ENCODE measurements at regions not wholly inside any gene's neighbourhood (a gene's known extent, or its start where the extent isn't known, plus 50 kb on each side); places are given as distances from the start of the nearest gene placed in this dataset.
A peak's percentile ranks its signal among the peaks of the same experiment; 100 is the strongest.
"Not testable (repeated sequence)": the region's sequence is repeated elsewhere in the genome, so short reads cannot be mapped to it uniquely, and the experiment has no call there.

GRCh38 chr12:19675361-19675760, 236.1 kb downstream of the AEBP2 start:
- Histone ChIP-seq H4K20me1 (ENCODE audit: insufficient read depth, low read length) (no peaks in the 10 kb centered on the region), H3K27ac (ENCODE audit: low read length) (no peak overlapping the region), H3K27me3 (ENCODE audit: low read depth, low read length) (no peaks in the 10 kb centered on the region), H3K4me2 (ENCODE audit: low read length) (peak overlapping the region; percentile 27), H3K9ac (ENCODE audit: low read length) (no peak overlapping the region), H2AFZ (ENCODE audit: low read depth, low read length) (no peak overlapping the region), H3K4me3 (ENCODE audit: low read length) (no peak overlapping the region), H3K36me3 (replicated peaks; ENCODE audit: low read depth, low read length) (no peaks in the 10 kb centered on the region), H3K79me2 (ENCODE audit: low read length) (no peaks in the 10 kb centered on the region), H3K4me1 (ENCODE audit: low read length) (peaks cover 12% of the 10 kb centered on the region), H3K9me3 (ENCODE audit: insufficient read depth, low read length) (no peaks in the 10 kb centered on the region)
- no peak for TF ChIP-seq EZH2phosphoT487 (IDR thresholded peaks at IDR 0.05; ENCODE audit: low read depth)
- TF ChIP-seq CTCF (IDR thresholded peaks at IDR 0.05; ENCODE audit: low read depth, low read length): no peak

GRCh38 chr12:19678501-19678900, 239.2 kb downstream of the AEBP2 start:
- H3K4me3 ChIP-seq (ENCODE audit: low read length); H3K9me3 ChIP-seq (ENCODE audit: insufficient read depth, low read length); H3K79me2 ChIP-seq (ENCODE audit: low read length); H2AFZ ChIP-seq (ENCODE audit: low read depth, low read length); H3K9ac ChIP-seq (ENCODE audit: low read length); H3K4me2 ChIP-seq (ENCODE audit: low read length); H3K36me3 ChIP-seq (replicated peaks; ENCODE audit: low read depth, low read length); H3K27ac ChIP-seq (ENCODE audit: low read length); H3K27me3 ChIP-seq (ENCODE audit: low read depth, low read length); H4K20me1 ChIP-seq (ENCODE audit: insufficient read depth, low read length); H3K4me1 ChIP-seq (ENCODE audit: low read length): not testable (repeated sequence)

- Histone ChIP-seq H4K20me1 (ENCODE audit: insufficient read depth, low read length) (no peaks in the 10 kb centered on the region), H3K4me1 (ENCODE audit: low read length) (no peaks in the 10 kb centered on the region), H3K27me3 (ENCODE audit: low read depth, low read length) (no peaks in the 10 kb centered on the region), H3K79me2 (ENCODE audit: low read length) (no peaks in the 10 kb centered on the region), H3K4me3 (ENCODE audit: low read length) (no peak overlapping the region), H2AFZ (ENCODE audit: low read depth, low read length) (no peak overlapping the region), H3K9ac (ENCODE audit: low read length) (no peak overlapping the region), H3K9me3 (ENCODE audit: insufficient read depth, low read length) (no peaks in the 10 kb centered on the region), H3K27ac (ENCODE audit: low read length) (no peak overlapping the region), H3K36me3 (replicated peaks; ENCODE audit: low read depth, low read length) (no peaks in the 10 kb centered on the region), H3K4me2 (ENCODE audit: low read length) (no peak overlapping the region)
- no peak for TF ChIP-seq EZH2phosphoT487 (IDR thresholded peaks at IDR 0.05; ENCODE audit: low read depth)
Measured at GRCh38 chr12:19681007-19681406, 241.7 kb downstream of the AEBP2 start.

GRCh38 chr12:19683178-19683927, 244.1 kb downstream of the AEBP2 start:
- Histone ChIP-seq H3K79me2 (ENCODE audit: low read length) (no peaks in the 10 kb centered on the region), H3K4me3 (ENCODE audit: low read length) (no peak overlapping the region), H3K36me3 (replicated peaks; ENCODE audit: low read depth, low read length) (no peaks in the 10 kb centered on the region), H3K4me1 (ENCODE audit: low read length) (no peaks in the 10 kb centered on the region), H2AFZ (ENCODE audit: low read depth, low read length) (no peak overlapping the region), H3K27ac (ENCODE audit: low read length) (no peak overlapping the region), H3K9me3 (ENCODE audit: insufficient read depth, low read length) (no peaks in the 10 kb centered on the region), H4K20me1 (ENCODE audit: insufficient read depth, low read length) (no peaks in the 10 kb centered on the region), H3K9ac (ENCODE audit: low read length) (no peak overlapping the region), H3K4me2 (ENCODE audit: low read length) (no peak overlapping the region), H3K27me3 (ENCODE audit: low read depth, low read length) (no peaks in the 10 kb centered on the region)
- TF ChIP-seq EZH2phosphoT487 (IDR thresholded peaks at IDR 0.05; ENCODE audit: low read depth) (no peak), CTCF (IDR thresholded peaks at IDR 0.05; ENCODE audit: low read depth, low read length) (no peak)

GRCh38 chr12:19687371-19687770, 248.1 kb downstream of the AEBP2 start:
- TF ChIP-seq CTCF (IDR thresholded peaks at IDR 0.05; ENCODE audit: low read depth, low read length) (no peak), EZH2phosphoT487 (IDR thresholded peaks at IDR 0.05; ENCODE audit: low read depth) (no peak)
- no peaks in the 10 kb centered on the region for H3K9me3 ChIP-seq (ENCODE audit: insufficient read depth, low read length)
- H3K4me2 ChIP-seq (ENCODE audit: low read length): no peak overlapping the region
- H3K27me3 ChIP-seq (ENCODE audit: low read depth, low read length): no peaks in the 10 kb centered on the region
- no peaks in the 10 kb centered on the region for H3K36me3 ChIP-seq (replicated peaks; ENCODE audit: low read depth, low read length)
- no peak overlapping the region for H2AFZ ChIP-seq (ENCODE audit: low read depth, low read length)
- H3K79me2 ChIP-seq (ENCODE audit: low read length): no peaks in the 10 kb centered on the region
- no peaks in the 10 kb centered on the region for H3K4me1 ChIP-seq (ENCODE audit: low read length)
- no peak overlapping the region for H3K27ac ChIP-seq (ENCODE audit: low read length)
- no peak overlapping the region for H3K4me3 ChIP-seq (ENCODE audit: low read length)
- H3K9ac ChIP-seq (ENCODE audit: low read length): no peak overlapping the region
- H4K20me1 ChIP-seq (ENCODE audit: insufficient read depth, low read length): no peaks in the 10 kb centered on the region

All from OCI-LY3 (cell line).